ENCODE measurements at regions not wholly inside any gene's neighbourhood (a gene's known extent, or its start where the extent isn't known, plus 50 kb on each side); places are given as distances from the start of the nearest gene placed in this dataset.

DNA sequence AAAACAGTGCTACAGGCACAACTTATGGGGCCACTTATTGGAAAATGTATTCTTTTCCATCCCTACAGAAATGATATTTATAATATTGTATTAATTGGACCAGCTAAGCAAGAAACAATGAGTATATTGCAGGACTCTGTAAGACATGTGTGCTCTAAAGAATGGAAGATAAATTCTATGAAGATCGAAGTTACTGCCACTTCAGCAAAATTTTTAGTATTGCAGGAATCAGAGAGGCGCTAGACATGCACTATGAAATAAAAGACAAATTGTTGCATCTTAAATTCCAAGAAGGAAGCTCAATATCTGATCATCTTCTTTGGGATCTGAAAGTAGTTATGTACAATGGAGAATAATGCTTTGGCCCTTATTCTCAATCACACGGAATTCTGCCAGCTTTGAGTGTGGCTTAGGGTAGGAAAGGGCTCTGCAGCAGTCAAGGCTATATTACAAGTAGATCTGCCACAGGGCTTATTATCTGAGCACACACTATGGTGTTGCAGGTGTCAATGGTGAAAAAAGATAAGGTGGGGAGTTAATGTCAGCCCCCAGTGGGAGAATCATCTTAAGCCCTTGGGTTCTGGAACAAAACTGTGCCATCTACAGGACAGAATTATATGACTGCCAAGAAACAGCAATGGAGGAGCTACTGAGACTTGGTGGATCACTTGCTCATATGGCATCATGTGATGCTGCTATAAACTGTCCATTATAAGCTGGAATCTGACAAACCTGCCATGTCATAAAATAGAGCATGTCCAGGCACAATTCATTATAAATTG lies 334.0 kb upstream of the NDST3 start:
- no peaks in the 10 kb centered on the region for H3K27me3 ChIP-seq (ENCODE audit: insufficient read depth, low read length)
- H3K4me1 ChIP-seq (ENCODE audit: control insufficient read depth in 1 of 2, insufficient read depth in 2 of 2, low read length in 2 of 2): no peaks in the 10 kb centered on the region
- DNase-seq (ENCODE audit: low read depth, low spot score): peak; percentile 12
- no peaks in the 10 kb centered on the region for H3K36me3 ChIP-seq (ENCODE audit: control insufficient read depth in 1 of 2, insufficient read depth in 2 of 2, low read length in 2 of 2)
- intact Hi-C loops (cut with micrococcal nuclease): no loop called here
- no peaks in the 10 kb centered on the region for H3K79me2 ChIP-seq (ENCODE audit: insufficient read depth, low read length)
- no peak overlapping the region for H3K27ac ChIP-seq (ENCODE audit: low read depth, low read length)
- ChIA-PET POLR2A (no interaction called here), RAD21 (ENCODE audit: low non-redundant PET in 1 of 2, low total read pairs in 2 of 2, uncharacterized antibody in 2 of 2, unreplicated experiment in 2 of 2) (interaction anchor here in 1 of 2 experiments (0.5 kb wide), 1 partner anchor 210 kb away, joined by 3 read pairs; no protein-coding TSS in a partner anchor), CTCF (interaction anchor here (0.6 to 3.1 kb wide), 12 partner anchors 8 to 1518 kb away, joined by 3 to 10 read pairs (median 6); partner anchors contain the start of gene NDST3)
- H3K4me3 ChIP-seq (replicated peaks in 1 of 2; ENCODE audit: low read depth in 1 of 2, low read length in 2 of 2): no peak overlapping the region
- H3K9ac ChIP-seq (ENCODE audit: low read length): no peak overlapping the region
- peak; percentile 70 for ATAC-seq
- no peak overlapping the region for H2AFZ ChIP-seq (ENCODE audit: low read depth, low read length, poor library complexity, severe bottlenecking)
- no peak overlapping the region for H3K4me2 ChIP-seq (ENCODE audit: low read length)
- BruUV-seq (replicated peaks): no TSS peak
- no peak for TF ChIP-seq YY1 (IDR thresholded peaks at IDR 0.05; ENCODE audit: extremely low read depth, insufficient replicate concordance, low read depth, low read length)
- TF ChIP-seq, protein P1, sequence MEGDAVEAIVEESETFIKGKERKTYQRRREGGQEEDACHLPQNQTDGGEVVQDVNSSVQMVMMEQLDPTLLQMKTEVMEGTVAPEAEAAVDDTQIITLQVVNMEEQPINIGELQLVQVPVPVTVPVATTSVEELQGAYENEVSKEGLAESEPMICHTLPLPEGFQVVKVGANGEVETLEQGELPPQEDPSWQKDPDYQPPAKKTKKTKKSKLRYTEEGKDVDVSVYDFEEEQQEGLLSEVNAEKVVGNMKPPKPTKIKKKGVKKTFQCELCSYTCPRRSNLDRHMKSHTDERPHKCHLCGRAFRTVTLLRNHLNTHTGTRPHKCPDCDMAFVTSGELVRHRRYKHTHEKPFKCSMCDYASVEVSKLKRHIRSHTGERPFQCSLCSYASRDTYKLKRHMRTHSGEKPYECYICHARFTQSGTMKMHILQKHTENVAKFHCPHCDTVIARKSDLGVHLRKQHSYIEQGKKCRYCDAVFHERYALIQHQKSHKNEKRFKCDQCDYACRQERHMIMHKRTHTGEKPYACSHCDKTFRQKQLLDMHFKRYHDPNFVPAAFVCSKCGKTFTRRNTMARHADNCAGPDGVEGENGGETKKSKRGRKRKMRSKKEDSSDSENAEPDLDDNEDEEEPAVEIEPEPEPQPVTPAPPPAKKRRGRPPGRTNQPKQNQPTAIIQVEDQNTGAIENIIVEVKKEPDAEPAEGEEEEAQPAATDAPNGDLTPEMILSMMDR (IDR thresholded peaks at IDR 0.05 in 2 of 3, conservative IDR thresholded peaks at IDR 0.05 in 1 of 3; ENCODE audit: borderline replicate concordance in 1 of 3, insufficient read depth in 1 of 3, low read depth in 2 of 3, low read length in 2 of 3): peak; percentile 21 to 65 (median 52); a peak in 4 of 6 replicates
- TF ChIP-seq SRF (IDR thresholded peaks at IDR 0.05; ENCODE audit: low read depth): no peak
- TF ChIP-seq, protein P2, sequence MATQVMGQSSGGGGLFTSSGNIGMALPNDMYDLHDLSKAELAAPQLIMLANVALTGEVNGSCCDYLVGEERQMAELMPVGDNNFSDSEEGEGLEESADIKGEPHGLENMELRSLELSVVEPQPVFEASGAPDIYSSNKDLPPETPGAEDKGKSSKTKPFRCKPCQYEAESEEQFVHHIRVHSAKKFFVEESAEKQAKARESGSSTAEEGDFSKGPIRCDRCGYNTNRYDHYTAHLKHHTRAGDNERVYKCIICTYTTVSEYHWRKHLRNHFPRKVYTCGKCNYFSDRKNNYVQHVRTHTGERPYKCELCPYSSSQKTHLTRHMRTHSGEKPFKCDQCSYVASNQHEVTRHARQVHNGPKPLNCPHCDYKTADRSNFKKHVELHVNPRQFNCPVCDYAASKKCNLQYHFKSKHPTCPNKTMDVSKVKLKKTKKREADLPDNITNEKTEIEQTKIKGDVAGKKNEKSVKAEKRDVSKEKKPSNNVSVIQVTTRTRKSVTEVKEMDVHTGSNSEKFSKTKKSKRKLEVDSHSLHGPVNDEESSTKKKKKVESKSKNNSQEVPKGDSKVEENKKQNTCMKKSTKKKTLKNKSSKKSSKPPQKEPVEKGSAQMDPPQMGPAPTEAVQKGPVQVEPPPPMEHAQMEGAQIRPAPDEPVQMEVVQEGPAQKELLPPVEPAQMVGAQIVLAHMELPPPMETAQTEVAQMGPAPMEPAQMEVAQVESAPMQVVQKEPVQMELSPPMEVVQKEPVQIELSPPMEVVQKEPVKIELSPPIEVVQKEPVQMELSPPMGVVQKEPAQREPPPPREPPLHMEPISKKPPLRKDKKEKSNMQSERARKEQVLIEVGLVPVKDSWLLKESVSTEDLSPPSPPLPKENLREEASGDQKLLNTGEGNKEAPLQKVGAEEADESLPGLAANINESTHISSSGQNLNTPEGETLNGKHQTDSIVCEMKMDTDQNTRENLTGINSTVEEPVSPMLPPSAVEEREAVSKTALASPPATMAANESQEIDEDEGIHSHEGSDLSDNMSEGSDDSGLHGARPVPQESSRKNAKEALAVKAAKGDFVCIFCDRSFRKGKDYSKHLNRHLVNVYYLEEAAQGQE (IDR thresholded peaks at IDR 0.05; ENCODE audit: low read depth): no peak
- no peak for TF ChIP-seq ELF1 (IDR thresholded peaks at IDR 0.05; ENCODE audit: borderline replicate concordance, low read depth)
- TF ChIP-seq, protein P3, sequence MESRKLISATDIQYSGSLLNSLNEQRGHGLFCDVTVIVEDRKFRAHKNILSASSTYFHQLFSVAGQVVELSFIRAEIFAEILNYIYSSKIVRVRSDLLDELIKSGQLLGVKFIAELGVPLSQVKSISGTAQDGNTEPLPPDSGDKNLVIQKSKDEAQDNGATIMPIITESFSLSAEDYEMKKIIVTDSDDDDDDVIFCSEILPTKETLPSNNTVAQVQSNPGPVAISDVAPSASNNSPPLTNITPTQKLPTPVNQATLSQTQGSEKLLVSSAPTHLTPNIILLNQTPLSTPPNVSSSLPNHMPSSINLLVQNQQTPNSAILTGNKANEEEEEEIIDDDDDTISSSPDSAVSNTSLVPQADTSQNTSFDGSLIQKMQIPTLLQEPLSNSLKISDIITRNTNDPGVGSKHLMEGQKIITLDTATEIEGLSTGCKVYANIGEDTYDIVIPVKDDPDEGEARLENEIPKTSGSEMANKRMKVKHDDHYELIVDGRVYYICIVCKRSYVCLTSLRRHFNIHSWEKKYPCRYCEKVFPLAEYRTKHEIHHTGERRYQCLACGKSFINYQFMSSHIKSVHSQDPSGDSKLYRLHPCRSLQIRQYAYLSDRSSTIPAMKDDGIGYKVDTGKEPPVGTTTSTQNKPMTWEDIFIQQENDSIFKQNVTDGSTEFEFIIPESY (IDR thresholded peaks at IDR 0.05; ENCODE audit: extremely low read depth, insufficient replicate concordance, low read length): no peak
- no peak for TF ChIP-seq SIN3A (IDR thresholded peaks at IDR 0.05; ENCODE audit: low read depth)
- TF ChIP-seq EZH2 (IDR thresholded peaks at IDR 0.05): no peak
- TF ChIP-seq ZFX (IDR thresholded peaks at IDR 0.05): no peak
- TF ChIP-seq CEBPB (IDR thresholded peaks at IDR 0.05; ENCODE audit: low read depth): no peak
- no peak for TF ChIP-seq SP1 (IDR thresholded peaks at IDR 0.05; ENCODE audit: low read depth)
- TF ChIP-seq, protein P4, sequence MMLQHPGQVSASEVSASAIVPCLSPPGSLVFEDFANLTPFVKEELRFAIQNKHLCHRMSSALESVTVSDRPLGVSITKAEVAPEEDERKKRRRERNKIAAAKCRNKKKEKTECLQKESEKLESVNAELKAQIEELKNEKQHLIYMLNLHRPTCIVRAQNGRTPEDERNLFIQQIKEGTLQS (IDR thresholded peaks at IDR 0.05): no peak
- TF ChIP-seq RAD21 (IDR thresholded peaks at IDR 0.05; ENCODE audit: low read depth): peak; percentile 33; the same call in 1 of the 2 replicates
- no peaks in the 10 kb centered on the region for H4K20me1 ChIP-seq (ENCODE audit: insufficient read depth)
- no peaks in the 10 kb centered on the region for H3K9me2 ChIP-seq (ENCODE audit: insufficient read depth)
- no peaks in the 10 kb centered on the region for H3K9me3 ChIP-seq (ENCODE audit: control insufficient read depth in 1 of 2, insufficient read depth in 1 of 2, low read depth in 1 of 2, low read length in 2 of 2)

Data from HCT116 (cell line).